UCSD-AML1 (cell line): ENCODE measurements at regions not wholly inside any gene's neighbourhood (a gene's known extent, or its start where the extent isn't known, plus 50 kb on each side); places are given as distances from the start of the nearest gene placed in this dataset.
"Not testable (repeated sequence)": the region's sequence is repeated elsewhere in the genome, so short reads cannot be mapped to it uniquely, and the experiment has no call there.

ENCODE experiments used
- DNase-seq: peaks from one replicate; lab custom pipeline; 2025; ENCODE audit not compliant: unreplicated experiment; lab: John Stamatoyannopoulos, UW

- no peak for DNase-seq
Measured at GRCh38 chr11:44416776-44417175, 106.8 kb upstream of the ALX4 start.

- DNase-seq: no peak
Measured at GRCh38 chr11:44417731-44418455, 108.0 kb upstream of the ALX4 start.

- DNase-seq: no peak
Measured at GRCh38 chr11:44418456-44418830, 108.5 kb upstream of the ALX4 start.

- no peak for DNase-seq
Measured at GRCh38 chr11:44421090-44421675, 111.2 kb upstream of the ALX4 start.

GRCh38 chr11:44423289-44423688, 113.3 kb upstream of the ALX4 start:
- no peak for DNase-seq

GRCh38 chr11:44424841-44425240, 114.9 kb upstream of the ALX4 start:
- DNase-seq: no peak

- DNase-seq: no peak
Measured at GRCh38 chr11:44426119-44426518, 116.2 kb upstream of the ALX4 start.

GRCh38 chr11:44426958-44427357, 117.0 kb upstream of the ALX4 start:
- no peak for DNase-seq

- DNase-seq: peak; percentile 36
Measured at GRCh38 chr11:44427432-44427831, 117.5 kb upstream of the ALX4 start.

GRCh38 chr11:44430140-44430539, 120.2 kb upstream of the ALX4 start:
- no peak for DNase-seq

GRCh38 chr11:44434191-44434590, 124.3 kb upstream of the ALX4 start:
- no peak for DNase-seq

GRCh38 chr11:44437122-44437521, 127.2 kb upstream of the ALX4 start:
- no peak for DNase-seq

- not testable (repeated sequence) for DNase-seq
Measured at GRCh38 chr11:44442893-44443673, 122.4 kb upstream of the CD82 start.

GRCh38 chr11:44443836-44444769, 121.4 kb upstream of the CD82 start:
- DNase-seq: no peak

- DNase-seq: no peak
Measured at GRCh38 chr11:44444770-44445321, 120.6 kb upstream of the CD82 start.

GRCh38 chr11:44445500-44446365, 119.7 kb upstream of the CD82 start:
- DNase-seq: no peak

GRCh38 chr11:44446366-44446762, 119.1 kb upstream of the CD82 start:
- no peak for DNase-seq

GRCh38 chr11:44446996-44447771, 118.3 kb upstream of the CD82 start:
- DNase-seq: no peak

- no peak for DNase-seq
Measured at GRCh38 chr11:44450295-44450932, 115.0 kb upstream of the CD82 start.
